IMR-90 (cell line): ENCODE measurements at regions not wholly inside any gene's neighbourhood (a gene's known extent, or its start where the extent isn't known, plus 50 kb on each side); places are given as distances from the start of the nearest gene placed in this dataset.

ENCODE experiments used
- ATAC-seq: fragments of 200-7000 bp; cut with Tn5 transposase; 2 replicates; pipeline ENCODE4 v1.9.1; 2020; ENCODE audit warnings: low read depth, mild to moderate bottlenecking, moderate library complexity
- BruUV-seq: library from RNA; stranded (reverse); fragments of 400-500 nt; replicated peaks from 2 replicates; lab custom pipeline; 2021; lab: Mats Ljungman, UMichigan
- CTCF ChIA-PET: fragments of 300-600 bp; formaldehyde crosslinking; extraction: SDS; loops from one replicate; lab custom pipeline; 2021; ENCODE audit warnings: antibody characterized with exemption; lab: Yijun Ruan, JAX
- POLR2A ChIA-PET: fragments of 300-600 bp; sonication (Branson Sonifier 250); formaldehyde crosslinking; loops from one replicate; lab custom pipeline; 2022; ENCODE audit warnings: antibody characterized with exemption; ENCODE audit not compliant: unreplicated experiment; lab: Charles Lee
- DNase-seq: peaks from one replicate; pipeline ENCODE4 v3.0.0; 2013
- H2AFZ ChIP-seq: replicated peaks from 2 replicates; pipeline ENCODE3; 2013; ENCODE audit warnings: low read length, mild to moderate bottlenecking; ENCODE audit not compliant: poor library complexity
- H2AK5ac ChIP-seq: 2 replicates; pipeline ENCODE4 v1.6.1; 2013; ENCODE audit warnings: low read depth, low read length, inconsistent platforms
- H2AK9ac ChIP-seq: replicated peaks from 2 replicates; pipeline ENCODE3; 2013; ENCODE audit warnings: mild to moderate bottlenecking, low read depth, low read length, moderate library complexity; ENCODE audit not compliant: poor library complexity
- H2BK120ac ChIP-seq: 2 replicates; pipeline ENCODE4 v1.6.1; 2013; ENCODE audit warnings: low read depth, low read length, inconsistent platforms
- H2BK15ac ChIP-seq: 3 replicates; pipeline ENCODE4 v1.6.1; 2013; ENCODE audit warnings: low read depth, low read length, inconsistent platforms
- H2BK20ac ChIP-seq: 2 replicates; pipeline ENCODE4 v1.6.1; 2013; ENCODE audit warnings: low read depth, mild to moderate bottlenecking, inconsistent platforms, low read length, moderate library complexity
- H2BK5ac ChIP-seq: 2 replicates; pipeline ENCODE4 v1.6.1; 2013; ENCODE audit warnings: mild to moderate bottlenecking, low read depth, low read length, inconsistent platforms; ENCODE audit not compliant: poor library complexity, severe bottlenecking
- H3K14ac ChIP-seq: replicated peaks from 2 replicates; pipeline ENCODE4 v1.6.1; 2013; ENCODE audit warnings: low read depth, low read length, inconsistent platforms
- H3K18ac ChIP-seq: 2 replicates; pipeline ENCODE4 v1.6.1; 2013; ENCODE audit warnings: low read depth, low read length, control low read depth
- H3K23ac ChIP-seq: 2 replicates; pipeline ENCODE4 v1.6.1; 2013; ENCODE audit warnings: low read depth, low read length, inconsistent platforms
- H3K27ac ChIP-seq: 2 replicates; pipeline ENCODE4 v1.5.1; 2013; ENCODE audit warnings: mild to moderate bottlenecking, control low read depth, low read length; ENCODE audit not compliant: insufficient read depth
- H3K27me3 ChIP-seq: 2 replicates; pipeline ENCODE4 v1.6.1; 2013; ENCODE audit warnings: low read length; ENCODE audit not compliant: control insufficient read depth, insufficient read depth
- H3K36me3 ChIP-seq: 2 replicates; pipeline ENCODE4 v1.6.1; 2013; ENCODE audit warnings: low read length, mixed read lengths; ENCODE audit not compliant: control insufficient read depth, insufficient read depth
- H3K4ac ChIP-seq: 2 replicates; pipeline ENCODE4 v1.6.1; 2013; ENCODE audit warnings: low read depth, low read length, inconsistent platforms
- H3K4me1 ChIP-seq: 2 replicates; pipeline ENCODE4 v1.6.1; 2013; ENCODE audit warnings: low read length, mixed read lengths; ENCODE audit not compliant: control insufficient read depth, insufficient read depth
- H3K4me2 ChIP-seq: 2 replicates; pipeline ENCODE4 v1.6.1; 2013; ENCODE audit warnings: low read depth, mild to moderate bottlenecking, control low read depth, low read length, moderate library complexity
- H3K4me3 ChIP-seq: 2 replicates; pipeline ENCODE4 v1.5.1; 2013; ENCODE audit warnings: low read depth, mild to moderate bottlenecking, control low read depth, low read length, moderate library complexity; ENCODE audit not compliant: insufficient read depth
- H3K56ac ChIP-seq: 2 replicates; pipeline ENCODE4 v1.6.1; 2013; ENCODE audit warnings: low read length, inconsistent platforms; ENCODE audit not compliant: insufficient read depth; ENCODE audit errors: extremely low read depth
- H3K79me1 ChIP-seq, 2 experiments: 2 replicates each; pipeline ENCODE4 v1.6.1; 2013; ENCODE audit warnings: low read length in 2 of 2, inconsistent platforms in 1 of 2, low read depth in 1 of 2
- H3K9ac ChIP-seq: 2 replicates; pipeline ENCODE4 v1.6.1; 2013; ENCODE audit warnings: low read depth, low read length, control low read depth
- H3K9me1 ChIP-seq: 2 replicates; pipeline ENCODE4 v1.6.1; 2013; ENCODE audit warnings: low read length, inconsistent platforms; ENCODE audit not compliant: insufficient read depth
- H3K9me3 ChIP-seq: 2 replicates; pipeline ENCODE4 v1.6.1; 2013; ENCODE audit warnings: low read length; ENCODE audit not compliant: control insufficient read depth, insufficient read depth
- H4K20me1 ChIP-seq: 2 replicates; pipeline ENCODE4 v1.6.1; 2013; ENCODE audit warnings: low read length, inconsistent platforms; ENCODE audit not compliant: insufficient read depth
- H4K5ac ChIP-seq: 2 replicates; pipeline ENCODE4 v1.6.1; 2013; ENCODE audit warnings: mild to moderate bottlenecking, low read depth, low read length, control low read depth
- H4K8ac ChIP-seq, 2 experiments: 2 replicates each; pipeline ENCODE4 v1.6.1; 2013; ENCODE audit warnings: low read depth in 2 of 2, low read length in 2 of 2, control low read depth in 1 of 2, inconsistent platforms in 1 of 2
- H4K91ac ChIP-seq: 2 replicates; pipeline ENCODE4 v1.6.1; 2013; ENCODE audit warnings: low read depth, low read length, inconsistent platforms; ENCODE audit not compliant: insufficient read depth
- MAFK ChIP-seq: IDR thresholded peaks from 2 replicates; pipeline ENCODE4 v1.6.1; 2012; ENCODE audit warnings: low read depth, low read length, improper control_type of control experiment
- NFE2L2 ChIP-seq: fragments of 150-350 bp; IDR thresholded peaks from 2 replicates; pipeline ENCODE4 v1.6.1; 2016; ENCODE audit warnings: low read depth, mild to moderate bottlenecking, low read length
- POLR2A ChIP-seq: IDR thresholded peaks from 2 replicates; pipeline ENCODE4 v1.6.1; 2012; ENCODE audit warnings: mild to moderate bottlenecking, low read depth, low read length
- RAD21 ChIP-seq: IDR thresholded peaks from 2 replicates; pipeline ENCODE4 v1.6.1; 2012; ENCODE audit warnings: low read length, improper control_type of control experiment
- RCOR1 ChIP-seq: IDR thresholded peaks from 2 replicates; pipeline ENCODE4 v1.6.1; 2012; ENCODE audit warnings: mild to moderate bottlenecking, low read length, improper control_type of control experiment; ENCODE audit not compliant: insufficient replicate concordance
- WGBS, 2 experiments: methylation state at CpG; one replicate each; pipeline versions ENCODE4 v1.1.5 to v1.1.7; 2013; ENCODE audit warnings: missing lambda C conversion rate in 2 of 2; ENCODE audit not compliant: insufficient read length in 1 of 2; ENCODE audit errors: extremely low coverage in 2 of 2; 5-methylcytosine and 5-hydroxymethylcytosine counted together
- dilution Hi-C: fragments of 300-500 bp; cut with HindIII; formaldehyde crosslinking; loops from one replicate; pipeline ENCODE4 v1.14.3; 2018; ENCODE audit warnings: low sequenced_read_pairs; ENCODE audit not compliant: unreplicated experiment
- in situ Hi-C: fragments of 300-500 bp; cut with MboI; formaldehyde crosslinking; loops from 3 replicates; pipeline ENCODE4 v1.14.3; 2019; ENCODE audit warnings: low sequenced_read_pairs, inconsistent platforms, mixed read lengths
- intact Hi-C: fragments of 100-400 bp; cut with micrococcal nuclease; formaldehyde crosslinking; loops from 2 replicates; pipeline ENCODE4 v1.10.0; 2022
- TF ChIP-seq, protein P1 (sequence below): fragments of 150-350 bp; IDR thresholded peaks from 2 replicates; pipeline ENCODE4 v1.6.1; 2016; ENCODE audit warnings: low read depth, mild to moderate bottlenecking, low read length, moderate library complexity, borderline replicate concordance

DNA sequence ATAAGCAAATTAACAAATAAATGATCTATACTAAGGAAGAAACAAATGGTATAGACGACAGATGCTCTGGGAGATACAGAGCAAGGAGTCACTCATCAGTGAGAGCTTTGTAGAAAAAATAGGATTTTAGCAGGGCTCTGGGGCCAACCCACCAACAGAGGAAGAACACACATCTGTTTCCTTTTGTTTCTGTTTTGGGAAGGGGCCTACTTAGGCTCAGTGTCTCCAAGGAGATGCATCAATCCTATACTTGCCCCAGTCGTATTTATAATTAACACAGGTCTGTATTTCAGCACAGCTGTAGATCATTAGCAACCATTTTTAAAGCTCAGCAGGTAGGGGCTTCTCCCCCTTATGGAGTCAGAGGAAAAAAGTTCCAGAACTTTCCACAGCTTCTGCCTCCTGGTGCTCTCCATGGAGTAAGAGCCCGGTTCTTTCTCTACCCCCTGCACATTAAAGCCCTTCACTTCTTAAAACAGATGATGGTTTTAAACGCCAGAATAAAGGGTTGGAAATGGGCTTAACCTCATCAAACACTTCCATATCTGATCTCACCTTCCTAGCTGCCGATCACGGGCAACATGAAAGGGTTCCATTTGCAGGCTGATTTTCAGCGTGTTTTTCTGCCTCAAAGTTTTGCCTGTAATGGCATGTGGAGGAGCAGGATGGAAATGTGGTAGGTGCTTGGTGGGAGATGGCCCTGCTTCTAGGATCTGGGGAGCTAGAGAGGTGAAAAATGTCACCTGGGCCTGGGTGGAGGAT, 291.7 kb downstream of the TCF7L2 start:
- no peak overlapping the region for H2BK15ac ChIP-seq
- no peaks in the 10 kb centered on the region for H3K9me1 ChIP-seq
- dilution Hi-C loops (no loop called here), in situ Hi-C loops (no loop called here), intact Hi-C loops (no loop called here)
- ATAC-seq (no peak), DNase-seq (no peak)
- no peak overlapping the region for H3K9ac ChIP-seq
- H3K4me3 ChIP-seq, result no peak overlapping the region
- H2AK9ac ChIP-seq, result no peak overlapping the region
- H3K18ac ChIP-seq, result no peak overlapping the region
- H3K27me3 ChIP-seq, result peaks cover 24% of the 10 kb centered on the region
- no peak overlapping the region for H2BK20ac ChIP-seq
- H3K4me2 ChIP-seq, result no peak overlapping the region
- no peak overlapping the region for H2BK5ac ChIP-seq
- H2BK120ac ChIP-seq, result no peak overlapping the region
- H3K14ac ChIP-seq, result no peak overlapping the region
- H3K79me1 ChIP-seq, result no peaks in the 10 kb centered on the region
- TF ChIP-seq RCOR1, result no peak
- no peak for TF ChIP-seq MAFK
- TF ChIP-seq, protein P1, sequence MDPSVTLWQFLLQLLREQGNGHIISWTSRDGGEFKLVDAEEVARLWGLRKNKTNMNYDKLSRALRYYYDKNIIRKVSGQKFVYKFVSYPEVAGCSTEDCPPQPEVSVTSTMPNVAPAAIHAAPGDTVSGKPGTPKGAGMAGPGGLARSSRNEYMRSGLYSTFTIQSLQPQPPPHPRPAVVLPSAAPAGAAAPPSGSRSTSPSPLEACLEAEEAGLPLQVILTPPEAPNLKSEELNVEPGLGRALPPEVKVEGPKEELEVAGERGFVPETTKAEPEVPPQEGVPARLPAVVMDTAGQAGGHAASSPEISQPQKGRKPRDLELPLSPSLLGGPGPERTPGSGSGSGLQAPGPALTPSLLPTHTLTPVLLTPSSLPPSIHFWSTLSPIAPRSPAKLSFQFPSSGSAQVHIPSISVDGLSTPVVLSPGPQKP, result no peak
- no peak for TF ChIP-seq POLR2A
- TF ChIP-seq NFE2L2, result no peak
- no peak for TF ChIP-seq RAD21
- no peak overlapping the region for H2AK5ac ChIP-seq
- no peak overlapping the region for H3K23ac ChIP-seq
- H3K9me3 ChIP-seq, result no peaks in the 10 kb centered on the region
- CTCF ChIA-PET, result no interaction called here
- POLR2A ChIA-PET, result no interaction called here
- H4K8ac ChIP-seq, result no peak overlapping the region
- H3K4ac ChIP-seq, result no peak overlapping the region
- WGBS, 2 experiments, result no CpG with 5 or more reads among the region's 7 CpGs
- no peak overlapping the region for H2AFZ ChIP-seq
- no peaks in the 10 kb centered on the region for H4K20me1 ChIP-seq
- H4K91ac ChIP-seq, result no peak overlapping the region
- H3K36me3 ChIP-seq, result no peaks in the 10 kb centered on the region
- no TSS peak for BruUV-seq
- no peak overlapping the region for H4K5ac ChIP-seq
- H3K27ac ChIP-seq, result no peak overlapping the region
- H3K56ac ChIP-seq, result no peak overlapping the region
- H3K4me1 ChIP-seq, result no peaks in the 10 kb centered on the region
